CD1c-positive myeloid dendritic cell (primary cell): ENCODE measurements at regions not wholly inside any gene's neighbourhood (a gene's known extent, or its start where the extent isn't known, plus 50 kb on each side); places are given as distances from the start of the nearest gene placed in this dataset.

Source experiments
- DNase-seq: peaks from one replicate; pipeline ENCODE4 v3.0.0-alpha.2; 2016; ENCODE audit errors: extremely low spot score

GRCh38 chr4:127069675-127070074, 563.1 kb upstream of the INTU start:
- no peak for DNase-seq

- DNase-seq: no peak
Measured at GRCh38 chr4:127071443-127071842, 561.3 kb upstream of the INTU start.

- DNase-seq: no peak
Measured at GRCh38 chr4:127080141-127080540, 552.6 kb upstream of the INTU start.

- no peak for DNase-seq
Measured at GRCh38 chr4:127081041-127081440, 551.7 kb upstream of the INTU start.

- no peak for DNase-seq
Measured at GRCh38 chr4:127082986-127083385, 549.8 kb upstream of the INTU start.

GRCh38 chr4:127084666-127085065, 548.1 kb upstream of the INTU start:
- DNase-seq: no peak

- no peak for DNase-seq
Measured at GRCh38 chr4:127097061-127097460, 535.7 kb upstream of the INTU start.

- no peak for DNase-seq
Measured at GRCh38 chr4:127102361-127102760, 530.4 kb upstream of the INTU start.

- DNase-seq: no peak
Measured at GRCh38 chr4:127103681-127104115, 529.1 kb upstream of the INTU start.

GRCh38 chr4:127113844-127114362, 518.9 kb upstream of the INTU start:
- no peak for DNase-seq

- no peak for DNase-seq
Measured at GRCh38 chr4:127118681-127119080, 514.1 kb upstream of the INTU start.

GRCh38 chr4:127120441-127121090, 512.2 kb upstream of the INTU start:
- no peak for DNase-seq

GRCh38 chr4:127124919-127125318, 507.8 kb upstream of the INTU start:
- no peak for DNase-seq

GRCh38 chr4:127126718-127127117, 506.0 kb upstream of the INTU start:
- no peak for DNase-seq

GRCh38 chr4:127131527-127131926, 501.2 kb upstream of the INTU start:
- DNase-seq: no peak

- DNase-seq: no peak
Measured at GRCh38 chr4:127134490-127134889, 498.3 kb upstream of the INTU start.

- DNase-seq: no peak
Measured at GRCh38 chr4:127138586-127138985, 494.2 kb upstream of the INTU start.

- DNase-seq: no peak
Measured at GRCh38 chr4:127139788-127140286, 492.9 kb upstream of the INTU start.

- no peak for DNase-seq
Measured at GRCh38 chr4:127140306-127140705, 492.5 kb upstream of the INTU start.

- DNase-seq: no peak
Measured at GRCh38 chr4:127141856-127142255, 490.9 kb upstream of the INTU start.

- DNase-seq: no peak
Measured at GRCh38 chr4:127143460-127144195, 489.1 kb upstream of the INTU start.

GRCh38 chr4:127145006-127145540, 487.7 kb upstream of the INTU start:
- DNase-seq: no peak

GRCh38 chr4:127148165-127148564, 484.6 kb upstream of the INTU start:
- DNase-seq: no peak
